SK-N-SH (cell line): ENCODE measurements at regions not wholly inside any gene's neighbourhood (a gene's known extent, or its start where the extent isn't known, plus 50 kb on each side); places are given as distances from the start of the nearest gene placed in this dataset.

Experiments used
- CTCF ChIA-PET: fragments of 300-600, 350-600 bp; formaldehyde crosslinking; extraction: SDS; loops from one replicate; lab custom pipeline; 2021; lab: Yijun Ruan, JAX
- POLR2A ChIA-PET: fragments of 350-600 bp; sonication (Branson Sonifier 250); formaldehyde crosslinking; extraction: SDS; loops from one replicate; lab custom pipeline; 2020; ENCODE audit warnings: antibody characterized with exemption, inconsistent platforms; lab: Yijun Ruan, JAX
- DNase-seq: peaks from one replicate; pipeline ENCODE4 v3.0.0; 2012
- H2AFZ ChIP-seq: fragments of 200-600 bp; sonication (generic); 2 replicates; pipeline ENCODE4 v1.8.1; 2016; ENCODE audit warnings: antibody characterized with exemption, mild to moderate bottlenecking, low read depth
- H3F3A ChIP-seq: fragments of 200-600 bp; sonication (generic); replicated peaks from 2 replicates; pipeline ENCODE3; 2016; ENCODE audit warnings: antibody characterized with exemption, mild to moderate bottlenecking; ENCODE audit not compliant: insufficient read depth
- H3K27ac ChIP-seq, 2 experiments: fragments of 200-500 bp in 1 of 2; fragments of 200-600 bp in 1 of 2; sonication (Bioruptor generic) in 1 of 2; sonication (generic), shearing (Covaris generic) in 1 of 2; 2 replicates each; pipeline versions ENCODE4 v1.5.1 to v1.6.1; 2014 to 2016; ENCODE audit warnings: low read depth in 2 of 2, inconsistent platforms in 1 of 2, low read length in 1 of 2, mild to moderate bottlenecking in 1 of 2, mixed read lengths in 1 of 2
- H3K27me3 ChIP-seq: fragments of 200-600 bp; sonication (generic), shearing (Covaris generic); 2 replicates; pipeline ENCODE4 v1.6.1; 2016; ENCODE audit warnings: mixed run types; ENCODE audit not compliant: insufficient read depth
- H3K36me3 ChIP-seq, 2 experiments: fragments of 200-500 bp in 1 of 2; fragments of 200-600 bp in 1 of 2; sonication (Bioruptor generic) in 1 of 2; sonication (generic) in 1 of 2; replicated peaks in 1 of 2; 2 replicates each; pipeline versions ENCODE3 to v1.5.1; 2014 to 2016; ENCODE audit warnings: low read length in 1 of 2, mild to moderate bottlenecking in 1 of 2; ENCODE audit not compliant: insufficient read depth in 2 of 2, control insufficient read depth in 1 of 2
- H3K4me1 ChIP-seq, 2 experiments: fragments of 200-500 bp in 1 of 2; fragments of 200-600 bp in 1 of 2; sonication (Bioruptor generic) in 1 of 2; sonication (generic), shearing (Covaris generic) in 1 of 2; 2 replicates each; pipeline versions ENCODE4 v1.5.1 to v1.6.1; 2014 to 2016; ENCODE audit warnings: low read depth in 1 of 2, low read length in 1 of 2, mixed run types in 1 of 2; ENCODE audit not compliant: insufficient read depth in 2 of 2, control insufficient read depth in 1 of 2
- H3K4me2 ChIP-seq: fragments of 200-600 bp; sonication (generic), shearing (Covaris generic); 2 replicates; pipeline ENCODE4 v1.6.1; 2017; ENCODE audit warnings: mixed run types
- H3K4me3 ChIP-seq, 2 experiments: fragments of 200-500 bp in 1 of 2; fragments of 200-600 bp in 1 of 2; sonication (Bioruptor generic) in 1 of 2; sonication (generic), shearing (Covaris generic) in 1 of 2; 2 replicates each; pipeline versions ENCODE4 v1.5.1 to v1.8.1; 2014 to 2016; ENCODE audit warnings: low read depth in 2 of 2, inconsistent platforms in 1 of 2, low read length in 1 of 2, mild to moderate bottlenecking in 1 of 2, mixed read lengths in 1 of 2, moderate library complexity in 1 of 2
- H3K79me2 ChIP-seq: fragments of 200-600 bp; sonication (generic); 2 replicates; pipeline ENCODE4 v1.8.1; 2017; ENCODE audit warnings: mild to moderate bottlenecking; ENCODE audit not compliant: insufficient read depth
- H3K9ac ChIP-seq: fragments of 200-600 bp; sonication (generic); 2 replicates; pipeline ENCODE4 v1.6.1; 2017; ENCODE audit warnings: mixed run types
- H3K9me2 ChIP-seq: fragments of 200-600 bp; sonication (generic); 2 replicates; pipeline ENCODE4 v1.6.1; 2017; ENCODE audit warnings: mixed run types
- H3K9me3 ChIP-seq: fragments of 200-600 bp; sonication (generic); 2 replicates; pipeline ENCODE4 v1.6.1; 2017; ENCODE audit warnings: mixed run types, mild to moderate bottlenecking, moderate library complexity
- H4K20me1 ChIP-seq: fragments of 200-600 bp; sonication (generic); 2 replicates; pipeline ENCODE4 v1.6.1; 2017; ENCODE audit warnings: mild to moderate bottlenecking, mixed run types; ENCODE audit not compliant: insufficient read depth
- CHD2 ChIP-seq: fragments of 150-350 bp; IDR thresholded peaks from 2 replicates; pipeline ENCODE4 v1.6.1; 2018; ENCODE audit warnings: low read length; ENCODE audit not compliant: partially characterized antibody
- ELF1 ChIP-seq: IDR thresholded peaks from 2 replicates; pipeline ENCODE4 v1.4.0; 2012
- EP300 ChIP-seq, 2 experiments: IDR thresholded peaks; 2 replicates each; pipeline versions ENCODE4 v1.4.0 to v1.6.1; 2012; ENCODE audit warnings: borderline replicate concordance in 1 of 2, low read depth in 1 of 2, low read length in 1 of 2
- FOXJ3 ChIP-seq: sonication (generic); formaldehyde crosslinking; IDR thresholded peaks from 2 replicates; pipeline ENCODE4 v1.5.1; 2020; ENCODE audit warnings: mild to moderate bottlenecking, missing genetic modification reagents
- FOXM1 ChIP-seq: IDR thresholded peaks from 2 replicates; pipeline ENCODE4 v1.4.0; 2012; ENCODE audit warnings: low read depth, mild to moderate bottlenecking
- GATA2 ChIP-seq: sonication (generic); formaldehyde crosslinking; IDR thresholded peaks from 2 replicates; pipeline ENCODE4 v1.5.0; 2020; ENCODE audit warnings: mild to moderate bottlenecking, missing genetic modification reagents
- MXI1 ChIP-seq: IDR thresholded peaks from 2 replicates; pipeline ENCODE4 v1.6.1; 2012; ENCODE audit warnings: mild to moderate bottlenecking, low read depth, low read length, improper control_type of control experiment
- RAD21 ChIP-seq: IDR thresholded peaks from 2 replicates; pipeline ENCODE4 v1.6.1; 2012; ENCODE audit warnings: mild to moderate bottlenecking, low read length
- RXRA ChIP-seq: IDR thresholded peaks from 2 replicates; pipeline ENCODE4 v1.4.0; 2012; ENCODE audit warnings: low read depth, mild to moderate bottlenecking, borderline replicate concordance
- SMC3 ChIP-seq: IDR thresholded peaks from 2 replicates; pipeline ENCODE4 v1.6.1; 2012; ENCODE audit warnings: low read depth, low read length, improper control_type of control experiment
- YY1 ChIP-seq: IDR thresholded peaks from 2 replicates; pipeline ENCODE4 v1.4.0; 2012; ENCODE audit warnings: low read depth, mild to moderate bottlenecking
- WGBS: methylation state at CpG from one replicate; pipeline ENCODE4 v1.1.6; 2017; ENCODE audit warnings: low lambda C conversion rate; 5-methylcytosine and 5-hydroxymethylcytosine counted together
- TF ChIP-seq, protein P1 (sequence below): IDR thresholded peaks from 2 replicates; pipeline ENCODE4 v1.4.0; 2012; ENCODE audit warnings: low read depth
- TF ChIP-seq, protein P2 (sequence below): IDR thresholded peaks from 2 replicates; pipeline ENCODE4 v1.4.0; 2012; ENCODE audit warnings: low read depth, borderline replicate concordance
- TF ChIP-seq, protein P3 (sequence below): fragments of 150-350 bp; IDR thresholded peaks from 2 replicates; pipeline ENCODE4 v1.6.1; 2016; ENCODE audit warnings: mild to moderate bottlenecking, low read depth, low read length
- TF ChIP-seq, protein P4 (sequence below): fragments of 200-600 bp; sonication (generic); IDR thresholded peaks from 2 replicates; pipeline ENCODE4 v1.6.1; 2017; ENCODE audit warnings: antibody characterized with exemption, mild to moderate bottlenecking, moderate library complexity
- TF ChIP-seq, protein P5 (sequence below): IDR thresholded peaks from 2 replicates; pipeline ENCODE4 v1.4.0; 2012; ENCODE audit warnings: low read depth, borderline replicate concordance

DNA sequence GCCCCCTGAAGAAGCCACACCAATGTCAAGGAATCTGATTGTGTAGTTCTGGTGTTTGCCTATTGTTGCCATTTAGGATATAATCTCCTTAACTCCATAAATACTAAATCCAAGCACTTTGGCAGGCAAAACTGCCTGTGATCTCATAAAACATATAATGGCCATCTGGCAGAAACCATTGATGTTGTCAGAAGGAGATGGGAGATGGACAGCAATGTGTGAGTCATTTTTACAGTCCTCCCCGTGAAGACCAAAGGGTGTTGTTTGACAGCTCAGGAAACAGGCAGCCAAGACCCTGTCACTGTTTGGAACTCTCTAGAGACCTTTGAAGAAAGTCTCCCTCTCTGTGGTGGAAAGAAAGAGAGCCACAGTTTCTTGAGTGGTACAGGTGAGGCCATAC, 454.1 kb downstream of the HS3ST3B1 start:
- no peaks in the 10 kb centered on the region for H3K4me1 ChIP-seq
- ChIA-PET CTCF (no interaction called here), POLR2A (no interaction called here)
- no peaks in the 10 kb centered on the region for H3K9me3 ChIP-seq
- H3K9ac ChIP-seq: no peak overlapping the region
- DNase-seq: no peak
- H3K4me3 ChIP-seq: no peak overlapping the region
- no peaks in the 10 kb centered on the region for H4K20me1 ChIP-seq
- H3K27me3 ChIP-seq: no peaks in the 10 kb centered on the region; the same call in 1 of the 2 replicates
- no peaks in the 10 kb centered on the region for H3K79me2 ChIP-seq
- H3K27ac ChIP-seq: no peak overlapping the region
- H3K36me3 ChIP-seq: no peaks in the 10 kb centered on the region
- TF ChIP-seq FOXJ3 (CRISPR knock-in tag) (no peak), MXI1 (no peak), EP300 (IDR thresholded peaks at IDR 0.05; ENCODE audit: borderline replicate concordance in 1 of 2, low read depth in 1 of 2, low read length in 1 of 2) (no peak), GATA2 (CRISPR knock-in tag) (no peak), CHD2 (no peak), YY1 (no peak), FOXM1 (no peak)
- TF ChIP-seq, protein P1, sequence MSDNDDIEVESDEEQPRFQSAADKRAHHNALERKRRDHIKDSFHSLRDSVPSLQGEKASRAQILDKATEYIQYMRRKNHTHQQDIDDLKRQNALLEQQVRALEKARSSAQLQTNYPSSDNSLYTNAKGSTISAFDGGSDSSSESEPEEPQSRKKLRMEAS: no peak
- TF ChIP-seq, protein P2, sequence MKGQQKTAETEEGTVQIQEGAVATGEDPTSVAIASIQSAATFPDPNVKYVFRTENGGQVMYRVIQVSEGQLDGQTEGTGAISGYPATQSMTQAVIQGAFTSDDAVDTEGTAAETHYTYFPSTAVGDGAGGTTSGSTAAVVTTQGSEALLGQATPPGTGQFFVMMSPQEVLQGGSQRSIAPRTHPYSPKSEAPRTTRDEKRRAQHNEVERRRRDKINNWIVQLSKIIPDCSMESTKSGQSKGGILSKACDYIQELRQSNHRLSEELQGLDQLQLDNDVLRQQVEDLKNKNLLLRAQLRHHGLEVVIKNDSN: no peak
- TF ChIP-seq, protein P3, sequence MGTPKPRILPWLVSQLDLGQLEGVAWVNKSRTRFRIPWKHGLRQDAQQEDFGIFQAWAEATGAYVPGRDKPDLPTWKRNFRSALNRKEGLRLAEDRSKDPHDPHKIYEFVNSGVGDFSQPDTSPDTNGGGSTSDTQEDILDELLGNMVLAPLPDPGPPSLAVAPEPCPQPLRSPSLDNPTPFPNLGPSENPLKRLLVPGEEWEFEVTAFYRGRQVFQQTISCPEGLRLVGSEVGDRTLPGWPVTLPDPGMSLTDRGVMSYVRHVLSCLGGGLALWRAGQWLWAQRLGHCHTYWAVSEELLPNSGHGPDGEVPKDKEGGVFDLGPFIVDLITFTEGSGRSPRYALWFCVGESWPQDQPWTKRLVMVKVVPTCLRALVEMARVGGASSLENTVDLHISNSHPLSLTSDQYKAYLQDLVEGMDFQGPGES: no peak
- H3K9me2 ChIP-seq: no peaks in the 10 kb centered on the region
- H3K4me2 ChIP-seq: no peak overlapping the region
- no peaks in the 10 kb centered on the region for H3F3A ChIP-seq
- H2AFZ ChIP-seq: no peak overlapping the region
- WGBS: 0% methylated on average over 1 of the region's 1 CpG

DNA sequence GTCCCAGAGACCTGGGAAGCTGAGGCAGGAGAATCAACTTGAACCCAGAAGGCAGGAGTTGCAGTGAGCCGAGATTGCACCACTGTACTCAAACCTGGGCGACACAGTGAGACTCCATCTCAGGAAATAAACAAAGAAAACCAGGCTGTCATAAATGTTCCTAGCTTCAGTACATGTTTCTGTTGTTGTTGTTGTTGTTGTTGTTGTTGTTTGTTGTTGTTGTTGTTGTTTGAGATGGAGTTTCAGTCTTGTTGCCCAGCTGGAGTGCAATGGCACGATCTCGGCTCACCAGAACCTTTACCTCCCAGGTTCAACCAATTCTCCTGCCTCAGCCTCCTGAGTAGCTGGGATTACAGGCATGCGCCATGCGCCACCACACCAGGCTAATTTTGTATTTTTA, 452.5 kb downstream of the HS3ST3B1 start:
- Histone ChIP-seq H3K9me3 (no peaks in the 10 kb centered on the region), H4K20me1 (no peaks in the 10 kb centered on the region), H3F3A (no peaks in the 10 kb centered on the region), H3K4me1 (no peaks in the 10 kb centered on the region), H3K27me3 (no peaks in the 10 kb centered on the region; the same call in 1 of the 2 replicates), H3K9ac (no peak overlapping the region), H3K9me2 (no peaks in the 10 kb centered on the region), H2AFZ (no peak overlapping the region), H3K4me3 (no peak overlapping the region), H3K36me3 (no peaks in the 10 kb centered on the region), H3K79me2 (no peaks in the 10 kb centered on the region), H3K4me2 (no peak overlapping the region), H3K27ac (no peak overlapping the region)
- POLR2A ChIA-PET: no interaction called here
- no peak for DNase-seq
- TF ChIP-seq, protein P4, sequence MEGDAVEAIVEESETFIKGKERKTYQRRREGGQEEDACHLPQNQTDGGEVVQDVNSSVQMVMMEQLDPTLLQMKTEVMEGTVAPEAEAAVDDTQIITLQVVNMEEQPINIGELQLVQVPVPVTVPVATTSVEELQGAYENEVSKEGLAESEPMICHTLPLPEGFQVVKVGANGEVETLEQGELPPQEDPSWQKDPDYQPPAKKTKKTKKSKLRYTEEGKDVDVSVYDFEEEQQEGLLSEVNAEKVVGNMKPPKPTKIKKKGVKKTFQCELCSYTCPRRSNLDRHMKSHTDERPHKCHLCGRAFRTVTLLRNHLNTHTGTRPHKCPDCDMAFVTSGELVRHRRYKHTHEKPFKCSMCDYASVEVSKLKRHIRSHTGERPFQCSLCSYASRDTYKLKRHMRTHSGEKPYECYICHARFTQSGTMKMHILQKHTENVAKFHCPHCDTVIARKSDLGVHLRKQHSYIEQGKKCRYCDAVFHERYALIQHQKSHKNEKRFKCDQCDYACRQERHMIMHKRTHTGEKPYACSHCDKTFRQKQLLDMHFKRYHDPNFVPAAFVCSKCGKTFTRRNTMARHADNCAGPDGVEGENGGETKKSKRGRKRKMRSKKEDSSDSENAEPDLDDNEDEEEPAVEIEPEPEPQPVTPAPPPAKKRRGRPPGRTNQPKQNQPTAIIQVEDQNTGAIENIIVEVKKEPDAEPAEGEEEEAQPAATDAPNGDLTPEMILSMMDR: no peak
- TF ChIP-seq SMC3 (no peak), CHD2 (no peak), RAD21 (no peak), FOXM1 (no peak), RXRA (no peak), ELF1 (no peak)
- TF ChIP-seq, protein P5, sequence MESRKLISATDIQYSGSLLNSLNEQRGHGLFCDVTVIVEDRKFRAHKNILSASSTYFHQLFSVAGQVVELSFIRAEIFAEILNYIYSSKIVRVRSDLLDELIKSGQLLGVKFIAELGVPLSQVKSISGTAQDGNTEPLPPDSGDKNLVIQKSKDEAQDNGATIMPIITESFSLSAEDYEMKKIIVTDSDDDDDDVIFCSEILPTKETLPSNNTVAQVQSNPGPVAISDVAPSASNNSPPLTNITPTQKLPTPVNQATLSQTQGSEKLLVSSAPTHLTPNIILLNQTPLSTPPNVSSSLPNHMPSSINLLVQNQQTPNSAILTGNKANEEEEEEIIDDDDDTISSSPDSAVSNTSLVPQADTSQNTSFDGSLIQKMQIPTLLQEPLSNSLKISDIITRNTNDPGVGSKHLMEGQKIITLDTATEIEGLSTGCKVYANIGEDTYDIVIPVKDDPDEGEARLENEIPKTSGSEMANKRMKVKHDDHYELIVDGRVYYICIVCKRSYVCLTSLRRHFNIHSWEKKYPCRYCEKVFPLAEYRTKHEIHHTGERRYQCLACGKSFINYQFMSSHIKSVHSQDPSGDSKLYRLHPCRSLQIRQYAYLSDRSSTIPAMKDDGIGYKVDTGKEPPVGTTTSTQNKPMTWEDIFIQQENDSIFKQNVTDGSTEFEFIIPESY: no peak
- CTCF ChIA-PET: no interaction called here
- 34% methylated on average over 6 of the region's 6 CpGs for WGBS
